Gastrocnemius medialis (tissue), 4 donors: ENCODE measurements at regions not wholly inside any gene's neighbourhood (a gene's known extent, or its start where the extent isn't known, plus 50 kb on each side); places are given as distances from the start of the nearest gene placed in this dataset.

ENCODE experiments used
- CTCF ChIP-seq, 5 experiments: fragments of 450-650 bp in 3 of 5; fragments of 200-600 bp in 2 of 5; sonication (generic) in 2 of 5; IDR thresholded peaks in 4 of 5; conservative IDR thresholded peaks in 1 of 5; 1 replicate in 4 of 5; 2 replicates in 1 of 5; pipeline ENCODE4 v1.5.1; 2016 to 2019; ENCODE audit warnings: antibody characterized with exemption in 5 of 5, mild to moderate bottlenecking in 3 of 5, moderate library complexity in 3 of 5
- POLR2A ChIP-seq, 2 donors: fragments of 450-650 bp; IDR thresholded peaks; one replicate each; pipeline ENCODE4 v1.6.1; 2017; ENCODE audit warnings: antibody characterized with exemption in 2 of 2, mild to moderate bottlenecking in 2 of 2, moderate library complexity in 2 of 2

GRCh38 chr1:59139396-59139795, 157.5 kb upstream of the FGGY start:
- no peak for TF ChIP-seq CTCF (IDR thresholded peaks at IDR 0.05 in 4 of 5, conservative IDR thresholded peaks at IDR 0.05 in 1 of 5)
- peak; percentile 34 to 51 for TF ChIP-seq POLR2A (IDR thresholded peaks at IDR 0.05)
